ENCODE measurements at regions not wholly inside any gene's neighbourhood (a gene's known extent, or its start where the extent isn't known, plus 50 kb on each side); places are given as distances from the start of the nearest gene placed in this dataset.
"Not testable (repeated sequence)": the region's sequence is repeated elsewhere in the genome, so short reads cannot be mapped to it uniquely, and the experiment has no call there.

GRCh38 chr22:34319346-34319745, 399.1 kb upstream of the LARGE1 start:
- DNase-seq (ENCODE audit: low read depth), result no peak

- DNase-seq (ENCODE audit: low read depth), result no peak
Measured at GRCh38 chr22:34324763-34325162, 404.5 kb upstream of the LARGE1 start.

GRCh38 chr22:34326901-34327300, 406.6 kb upstream of the LARGE1 start:
- DNase-seq (ENCODE audit: low read depth), result no peak

DNA sequence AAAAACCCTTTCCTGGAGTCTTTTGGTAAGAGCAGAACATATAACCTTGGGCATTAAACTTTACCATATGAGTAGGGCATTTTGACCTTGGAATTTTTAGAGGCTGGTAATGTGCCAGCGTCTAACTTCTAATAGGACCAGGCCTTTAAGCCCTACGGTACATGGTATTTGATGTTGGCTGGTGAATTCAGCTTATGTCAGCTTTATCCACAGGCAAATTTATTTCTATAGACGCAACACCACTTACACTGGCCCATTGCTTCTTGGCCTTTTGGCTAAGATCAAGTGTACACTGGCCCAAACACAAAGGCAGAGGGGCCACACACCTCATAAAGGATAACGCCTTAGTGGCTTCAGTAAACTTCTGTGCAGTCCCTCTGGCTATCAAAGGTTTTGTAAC, 410.2 kb upstream of the LARGE1 start:
- DNase-seq (ENCODE audit: low read depth), result no peak

- DNase-seq (ENCODE audit: low read depth), result no peak
Measured at GRCh38 chr22:34333285-34333684, 413.0 kb upstream of the LARGE1 start.

GRCh38 chr22:34334893-34335292, 414.6 kb upstream of the LARGE1 start:
- no peak for DNase-seq (ENCODE audit: low read depth)

DNA sequence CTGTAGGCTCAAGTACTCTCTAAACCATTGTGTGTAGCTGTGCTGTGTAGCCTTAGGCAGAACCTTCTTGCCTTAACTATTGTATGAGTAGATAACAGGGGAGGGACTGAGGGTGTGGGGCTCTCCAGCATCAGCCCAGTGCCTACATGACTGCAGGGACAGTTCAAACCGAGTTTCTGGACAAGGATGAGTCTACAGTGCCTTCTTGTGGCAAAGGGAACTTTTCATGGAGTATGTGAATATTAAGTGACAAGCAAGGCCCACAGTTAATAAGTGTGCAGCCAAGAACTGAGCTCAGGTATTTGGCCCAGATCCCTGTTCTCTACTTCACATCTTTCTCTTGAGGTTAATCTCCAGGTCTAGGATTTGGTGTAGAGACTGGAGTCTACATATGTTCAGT, 424.4 kb upstream of the LARGE1 start:
- no peak for DNase-seq (ENCODE audit: low read depth)

DNA sequence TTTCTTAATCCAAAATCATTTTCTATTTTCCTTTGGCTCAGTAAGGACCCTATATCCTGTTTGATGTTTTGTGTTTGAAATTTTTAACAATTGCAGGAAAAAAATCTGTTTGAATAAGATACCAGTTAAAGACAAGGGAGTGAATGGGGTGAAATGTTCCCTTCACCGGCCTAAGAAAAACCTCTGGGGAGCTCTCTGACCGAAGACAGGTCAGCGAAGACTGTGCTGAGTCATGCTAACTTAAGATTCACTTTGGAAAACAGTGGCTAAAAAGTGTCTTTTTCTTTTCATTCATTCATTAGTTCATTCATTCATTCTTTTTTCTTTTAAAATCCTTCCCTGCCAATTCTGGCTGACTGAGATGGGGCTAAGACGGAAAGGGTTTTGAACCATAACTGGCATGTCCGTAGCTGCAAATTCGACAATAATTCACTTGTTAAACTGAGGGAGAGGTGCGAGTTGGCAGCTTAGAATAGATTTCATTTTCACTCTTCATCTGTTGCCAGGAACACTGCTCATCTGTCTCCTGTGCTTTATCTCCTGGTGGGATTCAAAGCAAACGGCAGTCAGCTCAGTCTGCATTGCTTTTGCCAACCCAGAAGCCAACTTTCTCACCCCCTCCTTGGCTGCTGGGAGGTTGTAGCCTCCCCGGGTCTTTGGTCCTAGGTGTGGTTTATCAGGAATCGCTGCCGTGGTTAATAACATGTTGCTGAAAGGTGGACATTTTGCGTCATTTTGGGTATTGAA, 434.0 kb upstream of the LARGE1 start:
- DNase-seq (ENCODE audit: low read depth), result no peak

DNA sequence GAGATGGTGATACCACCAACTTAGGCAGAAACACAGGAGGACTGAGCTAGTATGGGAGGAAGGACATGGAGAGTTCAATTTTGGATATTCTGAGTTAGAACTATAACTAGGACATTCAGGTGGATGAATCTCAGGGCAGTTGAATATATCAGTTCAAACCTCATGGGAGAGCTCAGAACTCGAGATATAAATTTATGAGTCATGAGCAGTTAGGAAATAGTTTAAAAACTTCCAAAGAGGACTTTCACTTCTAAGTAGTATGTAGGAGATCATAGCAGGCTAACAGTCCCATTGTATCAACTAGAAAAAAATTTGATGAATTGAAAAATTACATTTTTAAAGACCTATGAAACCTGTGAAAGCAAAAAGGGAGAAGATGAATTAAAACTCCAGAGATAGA, 436.2 kb upstream of the LARGE1 start:
- DNase-seq (ENCODE audit: low read depth), result no peak

- no peak for DNase-seq (ENCODE audit: low read depth)
Measured at GRCh38 chr22:34370711-34371110, 450.4 kb upstream of the LARGE1 start.

DNA sequence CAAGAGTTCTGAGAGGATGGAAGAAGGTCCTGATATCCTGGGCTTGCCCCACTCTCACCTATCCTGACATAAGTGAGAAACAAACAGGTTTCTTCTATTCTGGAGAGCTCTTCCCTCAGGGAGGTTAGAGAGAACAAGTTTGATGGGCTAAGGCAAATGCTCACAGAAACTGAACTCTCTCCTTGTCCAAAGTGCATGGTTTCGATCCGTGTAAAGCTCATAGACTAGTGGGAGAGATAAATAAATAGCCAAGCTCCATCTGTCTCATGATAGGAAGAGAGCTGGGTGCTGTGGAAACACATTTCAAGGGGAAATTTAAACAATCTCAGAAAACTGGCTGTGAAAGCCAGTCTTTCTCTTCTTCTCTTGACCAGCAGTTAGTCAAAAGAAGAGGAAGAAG, 459.5 kb upstream of the LARGE1 start:
- DNase-seq (ENCODE audit: low read depth), result no peak

DNA sequence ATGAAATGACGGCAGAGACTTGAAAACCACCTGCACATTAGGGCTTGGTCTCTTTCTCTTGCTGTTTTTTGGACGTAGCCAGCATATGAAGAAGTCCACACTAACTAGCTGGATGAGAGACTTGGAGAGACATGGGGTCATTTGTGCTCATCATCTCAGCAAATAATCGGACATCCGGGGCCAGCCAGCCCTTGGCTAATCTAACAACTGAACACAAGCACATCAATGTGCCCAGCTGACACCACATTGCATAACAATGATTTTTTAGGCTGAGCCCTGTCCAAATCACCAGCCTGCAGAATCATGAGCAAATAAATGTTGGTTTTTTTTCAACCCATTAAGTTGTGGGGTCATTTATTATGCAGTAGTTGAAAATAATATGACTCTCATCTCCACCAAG, 460.3 kb upstream of the LARGE1 start:
- DNase-seq (ENCODE audit: low read depth), result no peak

DNA sequence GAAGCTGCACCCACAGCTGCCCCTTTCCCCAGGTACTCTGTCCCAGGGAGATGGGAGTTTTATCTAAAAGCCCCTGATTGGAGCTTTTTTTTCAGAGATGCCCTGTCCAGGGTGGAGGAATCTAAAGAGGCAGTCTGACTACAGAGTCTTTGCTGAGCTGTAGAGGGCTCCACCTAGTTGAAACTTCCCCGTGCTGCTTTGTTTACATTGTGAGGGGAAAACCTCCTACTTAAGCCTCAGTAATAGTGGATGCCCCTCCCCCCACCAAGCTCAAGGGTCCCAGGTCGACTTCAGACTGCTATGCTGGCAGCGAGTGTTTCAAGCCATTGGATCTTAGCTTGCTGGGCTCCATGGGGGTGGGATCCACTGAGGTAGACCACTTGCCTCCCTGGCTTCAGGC, 470.1 kb upstream of the LARGE1 start:
- DNase-seq (ENCODE audit: low read depth), result no peak

- DNase-seq (ENCODE audit: low read depth), result no peak
Measured at GRCh38 chr22:34395370-34395769, 475.1 kb upstream of the LARGE1 start.

- no peak for DNase-seq (ENCODE audit: low read depth)
Measured at GRCh38 chr22:34403667-34404066, 483.4 kb upstream of the LARGE1 start.

- DNase-seq (ENCODE audit: low read depth), result no peak
Measured at GRCh38 chr22:34410111-34410510, 489.8 kb upstream of the LARGE1 start.

GRCh38 chr22:34414467-34415440, 494.5 kb upstream of the LARGE1 start:
- peak; percentile 20 for DNase-seq (ENCODE audit: low read depth)

- DNase-seq (ENCODE audit: low read depth), result no peak
Measured at GRCh38 chr22:34416022-34416860, 496.0 kb upstream of the LARGE1 start.

DNA sequence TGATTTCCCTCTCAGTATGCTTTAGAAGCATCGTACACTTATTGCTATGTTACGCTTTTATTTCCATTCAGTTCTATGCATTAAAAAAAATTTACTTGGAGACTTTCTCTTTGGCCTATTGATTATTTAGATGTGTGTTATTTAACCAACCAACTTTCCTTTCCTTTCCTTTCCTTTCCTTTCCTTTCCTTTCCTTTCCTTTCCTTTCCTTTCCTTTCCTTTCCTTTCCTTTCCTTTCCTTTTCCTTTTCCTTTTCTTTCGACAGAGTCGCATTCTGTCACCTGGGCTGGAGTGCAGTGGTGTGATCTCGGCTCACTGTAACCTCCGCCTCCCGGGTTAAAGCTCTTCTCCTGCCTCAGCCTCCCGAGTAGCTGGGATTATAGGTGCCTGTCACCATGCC, 502.7 kb upstream of the LARGE1 start:
- not testable (repeated sequence) for DNase-seq (ENCODE audit: low read depth)

GRCh38 chr22:34427436-34427835, 507.2 kb upstream of the LARGE1 start:
- no peak for DNase-seq (ENCODE audit: low read depth)

DNA sequence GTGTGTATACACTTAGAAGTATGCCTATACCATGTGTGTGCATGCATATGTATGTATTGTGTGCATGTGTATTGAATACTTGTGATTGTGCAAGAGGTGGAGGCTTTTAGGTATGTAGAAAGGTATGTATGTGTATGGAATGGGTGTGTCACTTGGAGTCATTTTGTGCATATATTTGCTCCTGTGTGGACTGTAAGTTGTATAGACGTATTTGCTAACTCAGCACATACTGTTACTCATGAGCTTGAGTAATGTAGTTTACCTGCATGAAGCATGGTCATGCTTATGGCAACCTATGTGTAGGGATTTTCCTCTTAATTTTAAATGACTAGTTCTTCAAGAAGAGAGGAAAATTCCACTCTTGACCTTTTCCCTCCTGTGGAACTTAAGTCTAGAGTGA, 507.6 kb upstream of the LARGE1 start:
- DNase-seq (ENCODE audit: low read depth), result no peak

DNA sequence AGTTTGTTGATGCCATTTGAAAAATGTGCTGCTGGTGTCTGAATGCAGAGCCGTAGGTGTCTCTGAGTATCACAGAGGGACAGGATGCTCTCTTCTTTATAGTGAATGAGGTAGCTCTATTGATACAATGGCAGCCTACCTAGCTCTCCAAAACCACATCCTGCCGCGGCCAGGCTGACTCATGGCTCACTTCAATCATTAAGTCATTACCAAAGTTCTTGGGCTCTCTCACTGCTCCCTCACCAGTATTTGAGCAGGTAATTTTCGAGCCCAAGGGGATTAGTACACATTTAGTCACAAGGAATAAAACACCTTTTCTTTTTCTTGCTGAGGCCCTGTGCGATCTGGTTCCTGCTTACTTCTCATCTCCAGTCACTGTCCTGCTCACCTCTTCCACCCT, 509.0 kb upstream of the LARGE1 start:
- DNase-seq (ENCODE audit: low read depth), result no peak
